Epithelial cell of proximal tubule (primary cell): ENCODE measurements at regions not wholly inside any gene's neighbourhood (a gene's known extent, or its start where the extent isn't known, plus 50 kb on each side); places are given as distances from the start of the nearest gene placed in this dataset.

Source experiments
- DNase-seq: peaks from one replicate; pipeline ENCODE4 v3.0.0-alpha.2; 2011; ENCODE audit warnings: low read depth
- H3K4me3 ChIP-seq: 2 replicates; pipeline ENCODE4 v1.5.1; 2011; ENCODE audit warnings: low read depth, mild to moderate bottlenecking, low read length
- TF ChIP-seq, protein P1 (sequence below): conservative IDR thresholded peaks from 2 replicates; pipeline ENCODE4 v1.5.1; 2012; ENCODE audit warnings: low read depth, mild to moderate bottlenecking, low read length

DNA sequence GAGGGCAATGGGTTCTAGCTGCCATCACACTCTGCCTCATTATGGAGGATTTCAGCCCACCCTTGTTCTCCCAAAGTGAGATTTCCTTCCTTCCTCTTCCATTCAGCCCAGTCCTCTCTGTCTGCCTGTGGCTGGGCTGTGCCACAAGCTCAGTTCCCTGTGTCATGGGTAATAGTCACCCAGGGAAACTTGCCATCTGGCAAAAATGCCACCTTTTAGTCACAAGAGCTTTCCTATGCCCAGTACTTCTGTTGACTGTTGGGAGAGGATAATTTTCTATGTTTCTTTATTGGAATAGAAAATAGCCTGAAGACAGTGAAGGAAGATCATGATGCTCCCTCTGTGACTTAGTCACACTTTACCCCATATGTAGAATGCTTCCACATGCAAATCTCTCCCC, 71.4 kb downstream of the TLR4 start:
- TF ChIP-seq, protein P1, sequence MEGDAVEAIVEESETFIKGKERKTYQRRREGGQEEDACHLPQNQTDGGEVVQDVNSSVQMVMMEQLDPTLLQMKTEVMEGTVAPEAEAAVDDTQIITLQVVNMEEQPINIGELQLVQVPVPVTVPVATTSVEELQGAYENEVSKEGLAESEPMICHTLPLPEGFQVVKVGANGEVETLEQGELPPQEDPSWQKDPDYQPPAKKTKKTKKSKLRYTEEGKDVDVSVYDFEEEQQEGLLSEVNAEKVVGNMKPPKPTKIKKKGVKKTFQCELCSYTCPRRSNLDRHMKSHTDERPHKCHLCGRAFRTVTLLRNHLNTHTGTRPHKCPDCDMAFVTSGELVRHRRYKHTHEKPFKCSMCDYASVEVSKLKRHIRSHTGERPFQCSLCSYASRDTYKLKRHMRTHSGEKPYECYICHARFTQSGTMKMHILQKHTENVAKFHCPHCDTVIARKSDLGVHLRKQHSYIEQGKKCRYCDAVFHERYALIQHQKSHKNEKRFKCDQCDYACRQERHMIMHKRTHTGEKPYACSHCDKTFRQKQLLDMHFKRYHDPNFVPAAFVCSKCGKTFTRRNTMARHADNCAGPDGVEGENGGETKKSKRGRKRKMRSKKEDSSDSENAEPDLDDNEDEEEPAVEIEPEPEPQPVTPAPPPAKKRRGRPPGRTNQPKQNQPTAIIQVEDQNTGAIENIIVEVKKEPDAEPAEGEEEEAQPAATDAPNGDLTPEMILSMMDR, result no peak
- DNase-seq, result no peak
- H3K4me3 ChIP-seq, result no peak overlapping the region

DNA sequence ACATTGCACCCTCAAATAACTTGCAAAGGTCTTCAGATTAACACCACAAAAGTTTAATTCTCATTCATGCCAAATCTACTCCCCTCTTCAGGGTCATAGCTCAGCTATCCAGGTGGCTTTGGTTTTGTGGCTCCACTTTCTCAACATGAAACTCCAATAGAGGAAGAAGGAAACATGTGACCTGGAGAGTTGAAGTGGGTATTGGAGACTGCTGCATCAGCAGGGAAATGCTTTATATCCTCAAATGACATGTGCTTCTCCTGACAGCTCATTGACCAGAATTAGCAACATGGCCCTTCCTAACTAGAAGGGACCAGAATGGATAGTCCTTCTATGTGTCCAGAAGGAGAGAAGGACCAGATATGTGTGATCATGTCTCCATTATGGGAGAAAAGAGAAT, 73.6 kb downstream of the TLR4 start:
- TF ChIP-seq, protein P1, result no peak
- DNase-seq, result no peak
- H3K4me3 ChIP-seq, result no peak overlapping the region

DNA sequence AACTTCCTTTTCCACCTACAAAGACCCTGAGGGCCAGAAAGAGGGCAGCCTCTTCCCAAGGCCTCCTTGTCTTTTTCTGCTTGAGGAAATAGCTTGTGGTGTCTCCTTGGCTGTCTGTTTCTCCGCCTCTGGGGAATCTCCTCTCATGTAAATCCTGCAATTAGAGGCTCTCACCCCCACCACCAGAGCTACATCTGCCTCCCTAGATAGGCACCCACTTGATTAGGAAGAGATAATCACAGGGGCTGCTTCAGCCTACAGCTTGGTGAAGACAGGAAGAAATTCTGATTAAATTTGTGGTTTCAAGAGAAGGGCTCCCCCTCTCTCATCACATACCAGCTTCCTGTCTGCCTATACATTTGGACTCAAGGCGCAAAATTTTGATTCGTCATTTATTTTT, 75.6 kb downstream of the TLR4 start:
- TF ChIP-seq, protein P1, result no peak
- DNase-seq, result no peak
- H3K4me3 ChIP-seq, result no peak overlapping the region

DNA sequence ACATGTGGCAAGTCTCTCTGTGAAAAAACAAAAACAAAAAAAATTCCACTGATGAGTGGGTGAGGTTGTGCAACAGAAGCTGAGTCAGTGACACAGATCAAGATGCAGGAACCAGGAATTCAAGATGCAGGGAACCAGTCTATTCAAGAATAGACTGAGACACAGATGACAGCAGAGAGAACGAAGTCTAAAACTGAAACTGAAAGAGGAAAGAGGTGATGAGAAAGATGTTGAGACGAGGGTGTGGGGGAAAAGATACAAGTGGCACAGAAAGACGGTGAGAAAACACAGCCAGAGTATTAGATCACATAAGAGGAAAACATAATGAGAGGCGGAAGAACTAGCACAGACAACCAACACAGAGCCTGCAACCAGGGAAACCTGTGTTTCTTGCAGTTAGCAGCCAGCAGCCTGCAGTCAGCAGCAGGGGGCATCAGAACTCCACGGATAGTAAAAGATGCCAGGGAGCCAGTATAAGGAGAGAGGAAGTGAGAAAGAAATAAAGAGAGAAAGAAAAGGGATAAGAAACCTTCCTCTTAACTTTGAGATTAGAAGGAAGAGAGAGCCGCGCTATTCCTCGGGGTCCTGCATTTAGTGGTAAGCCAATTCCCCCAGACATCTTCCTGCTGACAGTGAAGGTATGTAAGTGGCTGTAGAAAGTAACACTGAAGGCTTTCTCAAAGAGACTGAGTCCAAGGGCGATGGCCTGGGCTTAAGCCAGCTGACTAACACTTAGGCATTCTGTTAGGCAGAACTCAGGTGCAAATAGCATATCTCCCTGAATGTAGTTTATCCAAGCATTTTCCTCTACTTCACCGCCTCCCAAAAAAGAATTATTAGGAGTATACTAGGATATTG, 79.0 kb downstream of the TLR4 start:
- peak overlapping the region; percentile 55 for H3K4me3 ChIP-seq
- TF ChIP-seq, protein P1, result peak; percentile 98
- peak; percentile 71 for DNase-seq

DNA sequence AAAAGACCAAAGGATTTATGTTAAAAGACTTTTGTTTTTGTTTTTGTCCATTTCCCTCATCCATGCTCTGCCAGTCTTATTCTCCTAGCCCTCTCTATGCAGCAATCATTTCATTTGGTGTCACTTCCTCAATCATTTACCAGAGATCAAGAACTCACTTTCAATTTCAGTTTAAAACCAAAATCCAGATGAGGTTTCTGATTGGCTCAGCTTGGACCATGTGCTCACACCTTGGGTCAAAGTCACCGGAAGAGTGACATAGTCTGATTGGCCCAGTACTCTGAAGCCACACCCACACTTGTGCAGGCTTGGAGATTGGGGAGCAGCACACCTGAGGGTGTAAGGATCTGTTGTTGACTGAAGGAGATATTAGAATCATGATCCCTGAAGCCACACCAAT, 79.6 kb downstream of the TLR4 start:
- H3K4me3 ChIP-seq, result no peak overlapping the region
- peak; percentile 10 for DNase-seq
- TF ChIP-seq, protein P1, result no peak

DNA sequence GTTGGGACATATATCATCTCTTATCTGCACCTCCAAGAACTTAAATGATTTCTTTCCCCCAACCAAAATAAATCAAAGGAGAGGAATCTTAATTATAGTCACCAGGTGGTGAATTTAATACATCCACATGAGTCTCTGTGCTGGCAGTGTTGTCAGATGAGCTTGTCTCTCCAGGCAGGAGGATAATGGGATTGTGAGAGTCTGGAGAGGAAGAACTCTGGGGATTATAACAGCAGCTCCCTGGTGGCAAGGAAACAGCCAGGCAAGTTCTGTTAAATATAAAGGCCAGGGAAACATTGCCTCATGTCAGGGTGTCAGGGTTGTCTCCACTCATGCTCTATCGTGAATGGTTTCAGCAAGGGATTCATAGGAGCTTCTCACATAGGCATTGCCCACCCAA, 80.8 kb downstream of the TLR4 start:
- TF ChIP-seq, protein P1, result no peak
- DNase-seq, result no peak
- no peak overlapping the region for H3K4me3 ChIP-seq

DNA sequence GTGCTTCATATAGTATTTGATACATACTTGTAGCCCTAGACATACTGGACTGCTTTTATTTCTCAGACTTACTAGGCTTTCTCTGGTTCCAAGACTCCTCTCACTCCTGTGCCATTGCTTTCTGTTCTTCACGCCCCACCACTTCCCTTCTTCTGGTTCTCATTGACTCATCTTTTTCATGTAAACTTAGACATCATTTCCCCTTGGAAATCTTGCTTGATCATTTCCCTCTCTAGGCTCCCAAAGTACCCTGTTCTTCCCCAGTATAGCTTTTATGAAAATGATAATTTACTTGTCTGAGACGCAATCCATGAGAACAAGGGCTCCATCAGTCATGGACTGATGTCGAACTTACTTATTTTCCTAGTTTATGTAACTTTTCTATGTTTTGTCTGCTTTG, 83.5 kb downstream of the TLR4 start:
- DNase-seq, result peak; percentile 15
- H3K4me3 ChIP-seq, result no peak overlapping the region
- TF ChIP-seq, protein P1, result no peak
